Natural killer cell treated with Interleukin-12 subunit alpha and Interleukin-12 subunit beta and Interleukin-15 and Interleukin-18, amount 100 ng/mL, for 72 hours (primary cell): ENCODE measurements at regions not wholly inside any gene's neighbourhood (a gene's known extent, or its start where the extent isn't known, plus 50 kb on each side); places are given as distances from the start of the nearest gene placed in this dataset.

Experiments used
- ATAC-seq, 2 donors: fragments of 150-1000 bp; cut with Tn5 transposase in 1 of 2; sonication (Bioruptor Pico), chemical (Tn5 transposase) in 1 of 2; 2 replicates each; pipeline ENCODE4 v1.10.0; 2021
- DNase-seq: peaks from one replicate; pipeline ENCODE4 v3.0.0; 2022; ENCODE audit warnings: low spot score
- H3K27ac Mint-ChIP-seq, 2 donors: 1 replicate in 1 of 2; 2 replicates in 1 of 2; pipeline ENCODE4 v1.8.0; 2022; ENCODE audit warnings: mixed read lengths in 2 of 2, mild to moderate bottlenecking in 1 of 2, moderate library complexity in 1 of 2
- H3K27me3 Mint-ChIP-seq, 2 donors: 1 replicate in 1 of 2; 2 replicates in 1 of 2; pipeline ENCODE4 v1.8.0; 2022; ENCODE audit warnings: mixed read lengths in 2 of 2
- H3K36me3 Mint-ChIP-seq: one replicate; pipeline ENCODE4 v1.8.0; 2022; ENCODE audit warnings: mixed read lengths
- H3K4me1 Mint-ChIP-seq, 2 donors: 1 replicate in 1 of 2; 2 replicates in 1 of 2; pipeline ENCODE4 v1.8.0; 2022; ENCODE audit warnings: low read depth in 2 of 2, mixed read lengths in 2 of 2, mild to moderate bottlenecking in 1 of 2
- H3K4me3 Mint-ChIP-seq: one replicate; pipeline ENCODE4 v1.8.0; 2022; ENCODE audit warnings: mixed read lengths
- H3K9me3 Mint-ChIP-seq: 2 replicates; pipeline ENCODE4 v1.8.0; 2022; ENCODE audit warnings: mixed read lengths

GRCh38 chr16:26731729-26732128 lies 335.0 kb upstream of the C16orf82 start:
- Mint-ChIP-seq H3K27ac (no peak overlapping the region), H3K36me3 (no peaks in the 10 kb centered on the region), H3K9me3 (no peaks in the 10 kb centered on the region), H3K4me3 (no peak overlapping the region), H3K27me3 (peaks cover 19 to 31% of the 10 kb centered on the region in 2 donors), H3K4me1 (no peaks in the 10 kb centered on the region)
- ATAC-seq (no peak), DNase-seq (no peak)

GRCh38 chr16:26733710-26734109 lies 333.0 kb upstream of the C16orf82 start:
- Mint-ChIP-seq H3K4me1 (no peaks in the 10 kb centered on the region), H3K9me3 (no peaks in the 10 kb centered on the region)

DNA sequence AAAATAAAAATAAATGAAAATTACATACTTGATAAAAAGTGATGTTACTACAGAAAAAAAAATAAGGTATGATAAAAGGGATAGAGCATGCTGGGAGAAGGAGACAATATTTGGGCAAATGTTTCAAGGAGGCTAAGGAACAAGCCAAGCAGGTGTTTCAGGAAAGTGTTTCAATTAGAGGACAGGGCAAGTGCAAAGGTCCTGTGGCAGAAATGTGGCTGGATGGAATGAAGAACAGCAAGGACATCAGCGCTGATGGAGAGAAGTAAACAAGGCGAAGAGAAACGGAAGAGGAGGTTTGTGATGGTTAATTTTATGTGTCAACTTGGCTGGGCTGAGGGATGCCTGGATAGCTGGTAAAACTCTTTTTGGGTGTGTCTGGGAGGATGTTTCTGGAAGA lies 331.2 kb upstream of the C16orf82 start:
- peaks cover 12 to 44% of the 10 kb centered on the region in 2 donors for H3K27me3 Mint-ChIP-seq
- ATAC-seq (no peak), DNase-seq (no peak)
- no peak overlapping the region for H3K27ac Mint-ChIP-seq
- no peaks in the 10 kb centered on the region for H3K9me3 Mint-ChIP-seq
- no peak overlapping the region for H3K4me3 Mint-ChIP-seq
- H3K36me3 Mint-ChIP-seq = no peaks in the 10 kb centered on the region
- H3K4me1 Mint-ChIP-seq = no peaks in the 10 kb centered on the region

More at GRCh38 chr16:26733710-26734109, 333.0 kb upstream of the C16orf82 start:
- peaks cover 18 to 43% of the 10 kb centered on the region in 2 donors for H3K27me3 Mint-ChIP-seq
- H3K36me3 Mint-ChIP-seq = no peaks in the 10 kb centered on the region
- H3K4me3 Mint-ChIP-seq = no peak overlapping the region
- no peak for DNase-seq
- H3K27ac Mint-ChIP-seq = no peak overlapping the region
- no peak for ATAC-seq

GRCh38 chr16:26736084-26736483 lies 330.6 kb upstream of the C16orf82 start:
- no peak overlapping the region for H3K27ac Mint-ChIP-seq
- H3K27me3 Mint-ChIP-seq = peaks cover 12 to 44% of the 10 kb centered on the region in 2 donors
- no peak for DNase-seq
- no peak overlapping the region for H3K4me3 Mint-ChIP-seq
- no peak for ATAC-seq
- no peaks in the 10 kb centered on the region for H3K36me3 Mint-ChIP-seq
- no peaks in the 10 kb centered on the region for H3K9me3 Mint-ChIP-seq
- H3K4me1 Mint-ChIP-seq = no peaks in the 10 kb centered on the region

DNA sequence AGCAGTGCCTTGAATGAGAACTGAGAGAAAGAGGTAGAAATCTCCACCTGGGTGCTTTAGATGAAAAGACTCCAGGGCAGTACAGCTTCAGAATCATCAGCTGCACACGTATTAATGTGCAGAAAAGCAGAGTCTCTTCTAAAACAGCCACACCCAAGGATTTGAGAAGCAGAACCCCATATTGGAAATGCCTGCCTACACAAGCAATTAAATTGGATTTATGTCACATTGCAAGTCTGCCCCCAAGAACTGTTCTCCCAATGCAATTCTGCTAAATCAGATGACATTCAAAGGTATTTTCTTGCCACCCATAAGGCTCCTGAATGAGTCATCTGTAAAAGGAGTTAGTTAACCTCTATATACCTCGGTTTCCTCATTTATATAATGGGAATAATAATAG lies 326.0 kb upstream of the C16orf82 start:
- H3K4me3 Mint-ChIP-seq = no peak overlapping the region
- H3K9me3 Mint-ChIP-seq = no peaks in the 10 kb centered on the region
- DNase-seq = no peak
- no peak overlapping the region for H3K27ac Mint-ChIP-seq
- H3K36me3 Mint-ChIP-seq = no peaks in the 10 kb centered on the region
- no peak for ATAC-seq
- no peaks in the 10 kb centered on the region for H3K4me1 Mint-ChIP-seq
- peaks cover 16 to 43% of the 10 kb centered on the region in 2 donors for H3K27me3 Mint-ChIP-seq

DNA sequence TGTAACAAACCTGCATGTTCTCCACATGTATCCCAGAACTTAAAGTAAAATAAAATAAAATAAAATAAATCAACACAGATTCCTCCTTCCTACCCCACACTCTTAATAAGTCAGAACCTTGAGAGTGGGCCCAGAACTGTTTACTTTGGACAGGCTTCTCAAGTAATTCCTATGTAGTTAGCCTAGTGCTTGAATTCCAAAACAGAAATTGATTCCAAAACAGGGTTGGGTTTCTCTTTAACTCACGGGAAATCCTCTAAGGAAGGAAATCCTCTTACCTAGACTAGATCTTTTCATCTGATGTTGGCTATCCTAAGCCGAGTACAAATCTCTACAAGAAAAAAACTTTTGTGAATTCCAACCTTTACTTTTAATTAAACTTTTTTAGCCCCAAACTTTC lies 324.7 kb upstream of the C16orf82 start:
- no peaks in the 10 kb centered on the region for H3K4me1 Mint-ChIP-seq
- no peak overlapping the region for H3K27ac Mint-ChIP-seq
- H3K36me3 Mint-ChIP-seq = no peaks in the 10 kb centered on the region
- H3K4me3 Mint-ChIP-seq = no peak overlapping the region
- DNase-seq (no peak), ATAC-seq (no peak)
- peaks cover 13 to 42% of the 10 kb centered on the region in 2 donors for H3K27me3 Mint-ChIP-seq
- H3K9me3 Mint-ChIP-seq = no peaks in the 10 kb centered on the region

DNA sequence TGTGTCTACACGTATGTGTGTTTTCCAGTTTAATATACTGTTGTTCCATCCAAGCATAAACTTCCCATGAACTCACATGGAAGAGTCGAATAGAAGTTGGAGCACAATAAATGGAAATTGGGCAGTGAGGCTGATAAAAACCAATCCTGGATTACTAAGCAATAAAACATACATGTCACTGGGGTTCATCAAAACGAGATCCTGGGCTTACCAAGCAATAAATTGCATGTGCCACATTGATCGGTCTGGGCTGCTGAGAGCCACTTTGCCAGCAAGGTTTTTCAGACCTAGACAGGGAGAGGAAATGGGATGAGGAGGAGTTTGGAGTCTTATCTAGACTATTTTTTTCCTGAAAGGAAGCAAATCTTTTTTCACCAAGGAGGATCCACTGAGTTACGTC lies 322.3 kb upstream of the C16orf82 start:
- no peaks in the 10 kb centered on the region for H3K36me3 Mint-ChIP-seq
- H3K27ac Mint-ChIP-seq = no peak overlapping the region
- peaks cover 11 to 41% of the 10 kb centered on the region in 2 donors for H3K27me3 Mint-ChIP-seq
- DNase-seq (no peak), ATAC-seq (no peak)
- H3K4me1 Mint-ChIP-seq = no peaks in the 10 kb centered on the region
- no peaks in the 10 kb centered on the region for H3K9me3 Mint-ChIP-seq
- no peak overlapping the region for H3K4me3 Mint-ChIP-seq

DNA sequence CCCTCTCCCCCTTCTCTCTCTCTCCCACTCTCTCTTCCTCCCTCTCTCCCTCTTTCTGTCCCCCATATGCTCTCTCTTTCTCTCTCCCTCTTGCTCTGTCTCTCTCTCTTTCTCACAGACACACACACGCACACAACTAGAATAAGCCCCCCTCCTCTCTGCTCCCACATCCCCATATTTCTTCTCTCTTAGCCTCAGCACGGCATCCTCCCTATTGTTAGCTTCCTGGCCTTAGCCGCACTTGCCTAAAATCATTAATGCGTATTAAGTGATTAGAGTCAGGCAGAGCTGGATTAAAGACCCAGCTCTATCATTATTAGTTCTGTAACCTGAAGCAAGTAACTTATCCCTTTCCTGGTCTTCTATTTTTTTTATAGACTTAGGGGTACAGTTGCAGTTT lies 319.0 kb upstream of the C16orf82 start:
- ATAC-seq (no peak), DNase-seq (no peak)
- Mint-ChIP-seq H3K27ac (no peak overlapping the region), H3K4me1 (no peaks in the 10 kb centered on the region), H3K4me3 (no peak overlapping the region), H3K9me3 (no peaks in the 10 kb centered on the region), H3K27me3 (peaks cover 11 to 39% of the 10 kb centered on the region in 2 donors), H3K36me3 (no peaks in the 10 kb centered on the region)

- DNase-seq (no peak), ATAC-seq (no peak)
- no peak overlapping the region for H3K4me3 Mint-ChIP-seq
- H3K27ac Mint-ChIP-seq = no peak overlapping the region
- no peaks in the 10 kb centered on the region for H3K36me3 Mint-ChIP-seq
- H3K4me1 Mint-ChIP-seq = no peaks in the 10 kb centered on the region
- no peaks in the 10 kb centered on the region for H3K9me3 Mint-ChIP-seq
- H3K27me3 Mint-ChIP-seq = peaks cover 11 to 42% of the 10 kb centered on the region in 2 donors
Observed at GRCh38 chr16:26749072-26749471, 317.7 kb upstream of the C16orf82 start.

GRCh38 chr16:26752166-26752565 lies 314.6 kb upstream of the C16orf82 start:
- no peaks in the 10 kb centered on the region for H3K4me1 Mint-ChIP-seq
- no peak for ATAC-seq
- no peak overlapping the region for H3K27ac Mint-ChIP-seq
- H3K4me3 Mint-ChIP-seq = no peak overlapping the region
- peaks cover 9 to 43% of the 10 kb centered on the region in 2 donors for H3K27me3 Mint-ChIP-seq
- DNase-seq = no peak
- H3K36me3 Mint-ChIP-seq = no peaks in the 10 kb centered on the region
- H3K9me3 Mint-ChIP-seq = peaks cover 5% of the 10 kb centered on the region

- DNase-seq (no peak), ATAC-seq (no peak)
- Mint-ChIP-seq H3K36me3 (no peaks in the 10 kb centered on the region), H3K4me1 (no peaks in the 10 kb centered on the region), H3K9me3 (peaks cover 8% of the 10 kb centered on the region), H3K4me3 (no peak overlapping the region), H3K27ac (no peak overlapping the region), H3K27me3 (peaks cover 10 to 40% of the 10 kb centered on the region in 2 donors)
Observed at GRCh38 chr16:26756633-26757032, 310.1 kb upstream of the C16orf82 start.

DNA sequence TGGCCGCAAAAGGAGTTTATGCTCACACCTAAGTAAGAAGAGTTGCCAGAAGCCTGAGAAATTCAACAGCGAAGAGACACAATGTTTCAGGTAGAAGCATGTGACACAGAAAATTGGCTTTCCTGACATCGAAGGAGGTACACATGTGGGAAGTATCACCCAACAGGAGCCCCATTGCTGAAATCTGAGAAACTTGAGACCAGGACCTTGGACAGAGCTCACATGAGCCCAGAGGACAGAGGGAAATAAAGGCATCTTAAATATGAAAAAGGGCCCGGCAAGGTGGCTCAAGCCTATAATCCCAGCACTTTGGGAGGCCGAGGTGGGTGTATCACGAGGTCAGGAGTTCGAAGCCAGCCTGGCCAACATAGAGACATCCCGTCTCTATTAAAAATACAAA lies 304.1 kb upstream of the C16orf82 start:
- Mint-ChIP-seq H3K4me1 (no peaks in the 10 kb centered on the region), H3K4me3 (no peak overlapping the region), H3K9me3 (no peaks in the 10 kb centered on the region), H3K36me3 (no peaks in the 10 kb centered on the region), H3K27me3 (peaks cover 10 to 27% of the 10 kb centered on the region in 2 donors), H3K27ac (no peak overlapping the region)
- ATAC-seq = no peak
- no peak for DNase-seq

DNA sequence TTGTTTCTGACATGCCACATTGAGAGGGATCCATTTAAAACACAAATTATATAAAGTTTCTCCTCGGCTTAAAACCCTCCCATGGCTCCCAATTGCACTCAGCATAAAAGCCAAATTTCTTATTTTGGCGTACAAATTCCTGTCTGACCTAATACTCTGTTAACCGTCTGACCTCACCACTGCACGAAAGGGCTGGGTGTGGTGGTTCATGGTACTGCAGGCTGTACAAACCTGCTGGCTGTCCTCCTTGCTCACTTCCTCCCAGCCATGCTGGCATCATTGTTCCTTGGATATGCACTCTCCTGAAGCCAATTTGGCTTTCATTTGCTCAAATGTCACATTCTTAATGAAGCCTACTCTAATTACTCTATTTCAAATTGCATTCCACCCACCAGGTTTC lies 301.6 kb upstream of the C16orf82 start:
- Mint-ChIP-seq H3K27me3 (peaks cover 14 to 32% of the 10 kb centered on the region in 2 donors), H3K27ac (no peak overlapping the region), H3K9me3 (no peaks in the 10 kb centered on the region), H3K4me3 (no peak overlapping the region), H3K36me3 (no peaks in the 10 kb centered on the region), H3K4me1 (no peaks in the 10 kb centered on the region)
- ATAC-seq = no peak
- no peak for DNase-seq

GRCh38 chr16:26768385-26769010 lies 298.2 kb upstream of the C16orf82 start:
- Mint-ChIP-seq H3K4me1 (no peaks in the 10 kb centered on the region), H3K27ac (no peak overlapping the region), H3K27me3 (peaks cover 14 to 39% of the 10 kb centered on the region in 2 donors), H3K4me3 (no peak overlapping the region), H3K9me3 (no peaks in the 10 kb centered on the region), H3K36me3 (no peaks in the 10 kb centered on the region)
- ATAC-seq (no peak), DNase-seq (no peak)

DNA sequence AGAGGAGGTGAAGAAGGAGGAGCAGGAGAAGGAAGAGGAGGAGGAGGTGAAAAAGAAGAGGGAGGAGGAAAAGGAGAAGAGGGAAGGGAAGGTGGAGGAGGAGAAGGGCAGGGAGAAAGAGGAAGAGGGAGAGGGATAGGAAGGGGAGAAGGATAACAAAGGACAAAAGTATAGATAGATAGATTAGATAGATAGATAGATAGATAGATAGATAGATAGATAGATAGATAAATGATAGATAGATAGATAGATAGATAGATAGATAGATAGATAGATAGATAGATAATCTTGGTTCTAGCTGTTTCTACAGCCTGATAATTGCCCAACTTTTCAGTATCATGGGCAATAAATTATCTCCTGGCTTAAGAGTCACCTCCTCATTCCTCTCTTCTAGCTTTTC lies 296.2 kb upstream of the C16orf82 start:
- Mint-ChIP-seq H3K27ac (no peak overlapping the region), H3K9me3 (peaks cover 4% of the 10 kb centered on the region), H3K27me3 (peaks cover 18 to 46% of the 10 kb centered on the region in 2 donors), H3K4me1 (no peaks in the 10 kb centered on the region), H3K36me3 (no peaks in the 10 kb centered on the region), H3K4me3 (no peak overlapping the region)
- ATAC-seq = no peak
- DNase-seq = no peak
